ENCODE measurements at regions not wholly inside any gene's neighbourhood (a gene's known extent, or its start where the extent isn't known, plus 50 kb on each side); places are given as distances from the start of the nearest gene placed in this dataset.
"Not testable (repeated sequence)": the region's sequence is repeated elsewhere in the genome, so short reads cannot be mapped to it uniquely, and the experiment has no call there.

DNA sequence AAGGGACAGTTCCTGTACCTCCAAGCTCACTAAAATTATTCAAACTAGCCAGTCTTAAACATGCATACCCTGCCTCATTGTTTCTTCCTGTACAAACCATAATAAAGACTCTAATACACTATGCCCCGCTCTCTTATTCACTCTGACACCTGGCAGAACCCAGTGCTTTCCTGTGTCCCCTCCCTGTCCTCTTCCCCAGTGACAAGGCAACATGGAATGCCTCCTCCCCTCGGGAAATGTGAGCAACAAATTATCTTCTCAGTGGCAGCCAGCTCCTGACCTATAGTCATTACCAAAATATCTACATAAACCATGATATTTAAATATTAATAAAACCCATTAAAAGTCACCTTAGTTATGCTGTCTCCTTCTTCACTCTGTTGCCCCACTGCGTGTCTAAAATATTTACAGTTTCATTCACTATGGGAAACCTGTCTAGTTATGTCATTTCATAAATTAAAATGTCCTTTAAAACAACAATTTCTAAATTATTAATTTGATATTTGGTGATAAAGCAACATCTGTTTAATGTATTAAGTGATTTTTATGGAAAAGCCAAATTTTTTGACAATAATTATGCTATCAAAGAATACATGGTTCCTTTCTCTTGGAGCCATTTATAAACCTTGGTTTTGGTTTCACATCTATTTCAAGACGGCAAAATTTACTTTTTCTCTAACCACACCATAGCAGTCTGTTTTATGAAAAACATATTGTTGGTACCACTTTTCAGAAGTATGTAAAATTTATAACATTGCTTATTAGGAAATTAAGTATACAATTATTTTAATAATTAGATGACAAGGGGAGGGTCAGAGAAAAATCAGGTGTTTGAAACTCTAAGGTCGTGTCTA is 1355.2 kb downstream of the XPNPEP1 start:
- Mint-ChIP-seq H3K4me3 (no peak overlapping the region), H3K4me1 (ENCODE audit: low read depth) (no peaks in the 10 kb centered on the region), H3K9me3 (peaks cover 8% of the 10 kb centered on the region), H3K36me3 (ENCODE audit: low read depth) (no peaks in the 10 kb centered on the region), H3K27me3 (no peaks in the 10 kb centered on the region), H3K27ac (no peak overlapping the region)
- no peak for DNase-seq

DNA sequence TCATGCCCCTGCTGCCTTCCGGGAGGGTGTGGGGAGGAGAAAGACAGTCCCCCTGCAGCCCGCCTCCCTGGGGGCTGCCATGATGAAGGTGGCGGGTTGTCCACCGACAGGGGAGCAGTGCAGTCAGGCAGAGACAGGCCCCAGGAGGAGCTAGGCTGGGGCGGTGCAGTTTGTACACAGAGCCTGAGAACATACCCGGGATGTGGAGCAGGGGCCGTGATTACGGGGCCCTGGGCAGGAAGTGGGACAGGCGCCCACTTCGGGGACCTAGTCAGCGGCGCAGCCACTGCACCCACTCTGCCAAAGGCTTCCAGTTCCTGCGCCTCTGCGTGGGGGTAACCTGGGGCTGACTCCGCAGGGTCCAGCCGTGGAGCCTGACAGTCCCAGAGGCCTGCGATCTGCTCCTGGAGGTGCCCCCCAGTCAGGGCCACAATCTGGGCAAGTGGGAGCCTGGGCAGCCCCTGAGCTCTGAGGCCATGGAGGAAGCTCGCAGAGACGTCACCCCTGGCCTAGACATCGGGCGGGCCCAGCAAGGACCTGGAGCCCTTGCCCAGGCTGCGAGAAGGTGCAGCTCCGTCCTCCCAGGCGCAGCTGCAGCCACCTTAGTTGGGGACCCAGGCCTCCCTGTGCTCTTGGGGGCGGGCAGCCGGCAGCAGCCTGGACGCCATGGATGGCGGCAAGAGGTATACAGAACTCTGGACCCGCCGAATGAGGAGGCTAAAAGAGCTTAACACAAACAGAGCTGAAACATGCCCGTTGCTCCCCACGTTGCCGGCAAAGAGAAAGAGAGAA is 1356.8 kb downstream of the XPNPEP1 start:
- H3K36me3 Mint-ChIP-seq (ENCODE audit: low read depth) = no peaks in the 10 kb centered on the region
- H3K27ac Mint-ChIP-seq = no peak overlapping the region
- no peaks in the 10 kb centered on the region for H3K27me3 Mint-ChIP-seq
- DNase-seq = no peak
- no peaks in the 10 kb centered on the region for H3K4me1 Mint-ChIP-seq (ENCODE audit: low read depth)
- H3K4me3 Mint-ChIP-seq = no peak overlapping the region
- H3K9me3 Mint-ChIP-seq = peaks cover 8% of the 10 kb centered on the region

DNA sequence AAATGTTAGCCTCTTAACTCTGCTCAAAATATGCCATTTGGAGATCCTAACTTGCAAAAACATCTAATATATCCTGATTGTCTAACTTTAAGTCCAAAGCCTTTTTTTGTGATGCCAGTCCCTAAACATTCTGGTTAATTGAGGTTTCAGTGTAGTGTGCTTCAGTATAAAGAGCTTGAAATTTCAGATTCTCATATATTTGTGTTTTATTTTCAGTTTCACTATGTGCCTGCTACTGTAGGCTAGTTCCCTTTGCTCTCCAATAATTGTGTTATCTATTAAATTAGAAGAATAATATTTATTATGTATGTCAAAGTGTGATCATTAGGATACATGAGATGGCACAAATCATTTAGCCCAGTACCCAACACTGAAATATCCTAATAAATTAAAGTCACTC is 1361.2 kb downstream of the XPNPEP1 start:
- DNase-seq = no peak
- Mint-ChIP-seq H3K4me3 (no peak overlapping the region), H3K27me3 (no peaks in the 10 kb centered on the region), H3K36me3 (ENCODE audit: low read depth) (no peaks in the 10 kb centered on the region), H3K27ac (no peak overlapping the region), H3K9me3 (peaks cover 3% of the 10 kb centered on the region), H3K4me1 (ENCODE audit: low read depth) (no peaks in the 10 kb centered on the region)

DNA sequence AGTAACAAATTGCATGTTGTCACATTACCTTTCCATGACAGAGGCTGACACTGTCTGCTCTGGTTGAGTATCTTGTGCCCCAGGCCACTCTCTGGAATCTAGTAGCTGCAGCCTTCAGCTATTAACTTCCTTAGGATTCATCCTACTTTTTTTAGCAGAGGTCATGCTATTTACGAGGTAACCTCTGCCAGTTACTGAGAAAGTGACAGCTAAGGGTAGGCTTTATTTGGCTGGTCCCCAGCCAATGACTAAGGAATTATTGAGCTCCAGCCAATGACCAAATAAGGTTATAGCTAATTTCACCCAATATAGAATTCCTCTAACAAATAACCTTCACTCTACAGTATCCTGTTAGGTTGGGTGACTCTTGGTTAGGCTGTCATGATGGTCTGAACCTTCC is 1361.7 kb downstream of the XPNPEP1 start:
- no peak overlapping the region for H3K4me3 Mint-ChIP-seq
- peaks cover 3% of the 10 kb centered on the region for H3K9me3 Mint-ChIP-seq
- H3K27me3 Mint-ChIP-seq = no peaks in the 10 kb centered on the region
- no peaks in the 10 kb centered on the region for H3K4me1 Mint-ChIP-seq (ENCODE audit: low read depth)
- H3K36me3 Mint-ChIP-seq (ENCODE audit: low read depth) = no peaks in the 10 kb centered on the region
- no peak for DNase-seq
- no peak overlapping the region for H3K27ac Mint-ChIP-seq

GRCh38 chr10:108560488-108560887 is 1362.8 kb downstream of the XPNPEP1 start:
- Mint-ChIP-seq H3K27ac (no peak overlapping the region), H3K4me3 (no peak overlapping the region), H3K4me1 (ENCODE audit: low read depth) (no peaks in the 10 kb centered on the region), H3K9me3 (peaks cover under 1% of the 10 kb centered on the region), H3K36me3 (ENCODE audit: low read depth) (no peaks in the 10 kb centered on the region), H3K27me3 (no peaks in the 10 kb centered on the region)
- DNase-seq = no peak

GRCh38 chr10:108556186-108556585 is 1367.1 kb downstream of the XPNPEP1 start:
- Mint-ChIP-seq H3K9me3 (peaks cover 2% of the 10 kb centered on the region), H3K27me3 (no peaks in the 10 kb centered on the region), H3K4me3 (no peak overlapping the region), H3K27ac (no peak overlapping the region), H3K4me1 (ENCODE audit: low read depth) (no peaks in the 10 kb centered on the region), H3K36me3 (ENCODE audit: low read depth) (no peaks in the 10 kb centered on the region)
- no peak for DNase-seq

DNA sequence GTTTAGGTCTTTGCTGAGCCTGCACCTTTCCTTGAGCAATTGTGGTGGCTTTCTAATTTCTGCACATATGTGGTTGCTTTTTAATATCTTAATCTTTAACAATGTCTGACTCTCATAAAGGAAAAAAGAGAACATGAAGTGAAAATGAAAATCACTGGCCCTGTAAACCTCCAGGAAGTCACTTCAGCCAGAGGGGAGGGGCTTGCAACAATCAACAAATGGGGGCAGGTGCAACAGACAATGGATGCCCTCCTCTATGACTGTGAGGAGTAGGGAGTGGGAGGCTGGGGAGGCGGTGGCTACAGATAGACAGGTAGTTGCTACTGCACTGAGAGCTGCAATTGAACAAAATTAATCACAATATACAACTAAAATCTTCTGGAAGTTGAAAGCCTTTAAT is 1377.4 kb downstream of the XPNPEP1 start:
- no peaks in the 10 kb centered on the region for H3K4me1 Mint-ChIP-seq (ENCODE audit: low read depth)
- DNase-seq = no peak
- H3K4me3 Mint-ChIP-seq = no peak overlapping the region
- no peaks in the 10 kb centered on the region for H3K27me3 Mint-ChIP-seq
- H3K9me3 Mint-ChIP-seq = peaks cover 4% of the 10 kb centered on the region
- H3K36me3 Mint-ChIP-seq (ENCODE audit: low read depth) = no peaks in the 10 kb centered on the region
- H3K27ac Mint-ChIP-seq = no peak overlapping the region

- Mint-ChIP-seq H3K4me1 (ENCODE audit: low read depth) (no peaks in the 10 kb centered on the region), H3K27me3 (no peaks in the 10 kb centered on the region), H3K36me3 (ENCODE audit: low read depth) (no peaks in the 10 kb centered on the region), H3K9me3 (peaks cover 4% of the 10 kb centered on the region), H3K27ac (no peak overlapping the region), H3K4me3 (no peak overlapping the region)
- DNase-seq = peak; percentile 37
These were observed 1378.7 kb downstream of the XPNPEP1 start for GRCh38 chr10:108544500-108545120.

DNA sequence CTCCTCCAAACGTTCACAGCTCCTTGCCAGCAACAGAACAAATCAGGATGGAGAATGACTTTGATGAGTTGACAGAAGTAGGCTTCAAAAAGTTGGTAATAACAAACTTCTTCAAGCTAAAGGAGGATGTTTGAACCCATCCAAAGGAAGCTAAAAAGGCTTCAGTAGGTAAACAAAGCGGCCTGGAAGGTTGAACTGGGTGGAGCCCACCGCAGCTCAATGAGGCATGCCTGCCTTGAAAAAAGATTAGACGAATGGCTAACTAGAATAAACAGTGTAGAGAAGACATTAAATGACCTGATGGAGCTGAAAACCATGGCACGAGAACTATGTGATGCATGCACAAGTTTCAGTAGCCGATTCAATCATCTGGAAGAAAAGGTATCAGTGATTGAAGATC is 1369.0 kb upstream of the SORCS1 start:
- not testable (repeated sequence) for H3K27ac Mint-ChIP-seq; H3K4me1 Mint-ChIP-seq (ENCODE audit: low read depth); H3K36me3 Mint-ChIP-seq (ENCODE audit: low read depth); DNase-seq; H3K4me3 Mint-ChIP-seq; H3K27me3 Mint-ChIP-seq
- peaks cover 10% of the 10 kb centered on the region for H3K9me3 Mint-ChIP-seq

DNA sequence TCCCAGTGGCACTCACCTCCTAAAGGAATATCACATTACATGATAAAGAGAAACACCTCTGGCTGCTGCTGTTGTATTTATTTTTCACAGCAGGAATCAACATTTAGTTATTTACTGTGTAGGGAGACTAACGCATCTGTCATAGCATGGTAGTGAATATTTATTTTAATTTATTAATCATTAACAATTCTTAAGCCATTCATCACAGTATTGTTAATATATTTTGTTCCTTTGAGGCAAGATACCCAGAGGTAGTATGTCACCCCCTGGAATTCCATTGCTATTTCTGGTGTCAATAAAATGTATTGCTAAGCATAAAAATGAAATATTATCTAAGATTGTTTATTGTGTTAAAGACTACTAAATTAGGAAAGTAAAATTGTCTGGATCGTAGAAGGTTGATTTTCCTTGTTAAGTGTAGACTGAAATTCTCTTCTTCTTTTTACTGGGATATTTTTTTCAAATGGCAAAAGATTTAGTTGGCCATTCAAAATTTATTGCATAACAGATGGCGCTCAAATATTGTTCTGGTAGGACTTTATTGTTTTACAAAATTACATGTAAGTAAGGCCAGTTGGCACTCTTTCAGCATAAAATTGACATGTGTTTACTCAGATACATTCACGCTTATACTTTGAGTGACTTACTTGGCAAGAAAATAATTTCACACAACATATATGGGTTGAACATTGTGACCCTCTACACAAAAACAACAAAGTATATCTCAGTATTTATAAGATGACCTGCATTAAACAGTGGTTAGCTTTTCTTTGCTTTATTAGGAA is 1358.7 kb upstream of the SORCS1 start:
- H3K9me3 Mint-ChIP-seq = peaks cover 18% of the 10 kb centered on the region
- H3K36me3 Mint-ChIP-seq (ENCODE audit: low read depth) = no peaks in the 10 kb centered on the region
- no peaks in the 10 kb centered on the region for H3K4me1 Mint-ChIP-seq (ENCODE audit: low read depth)
- no peaks in the 10 kb centered on the region for H3K27me3 Mint-ChIP-seq
- no peak for DNase-seq
- no peak overlapping the region for H3K4me3 Mint-ChIP-seq
- H3K27ac Mint-ChIP-seq = no peak overlapping the region

DNA sequence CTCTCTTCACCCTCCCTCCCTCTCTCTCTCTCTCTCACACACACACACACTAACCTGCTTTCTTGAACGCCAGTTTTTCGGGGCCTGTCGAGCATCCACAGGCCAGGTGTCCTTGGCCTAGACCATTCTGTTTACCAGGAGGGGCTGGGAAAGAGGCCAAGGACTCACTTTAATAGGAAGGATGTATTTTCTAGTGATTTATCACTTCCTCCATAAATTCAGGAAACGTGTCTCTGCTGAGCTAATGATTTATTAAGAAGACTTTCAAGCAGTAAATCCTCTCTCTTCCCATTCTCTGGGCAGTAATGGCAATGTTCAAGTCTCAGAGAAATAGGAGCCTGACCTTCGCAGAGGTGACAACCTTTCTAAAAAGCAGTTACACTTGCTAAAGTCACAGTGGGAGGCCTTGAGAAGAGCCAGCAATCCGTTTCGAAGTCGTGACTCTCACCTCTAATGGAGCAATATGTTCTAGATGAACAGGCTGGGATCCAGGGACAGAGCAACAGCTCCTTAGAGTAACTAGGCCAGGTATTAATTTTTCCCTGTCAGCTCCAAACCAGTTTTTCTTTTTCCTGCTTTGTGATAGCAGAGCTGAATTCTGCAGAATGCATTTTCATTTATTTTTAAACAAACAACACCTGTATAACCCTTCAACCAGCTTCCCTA is 1357.5 kb upstream of the SORCS1 start:
- peaks cover 16% of the 10 kb centered on the region for H3K9me3 Mint-ChIP-seq
- no peaks in the 10 kb centered on the region for H3K27me3 Mint-ChIP-seq
- no peak overlapping the region for H3K27ac Mint-ChIP-seq
- no peaks in the 10 kb centered on the region for H3K36me3 Mint-ChIP-seq (ENCODE audit: low read depth)
- no peak overlapping the region for H3K4me3 Mint-ChIP-seq
- no peak for DNase-seq
- no peaks in the 10 kb centered on the region for H3K4me1 Mint-ChIP-seq (ENCODE audit: low read depth)

GRCh38 chr10:108515821-108516220 is 1351.3 kb upstream of the SORCS1 start:
- Mint-ChIP-seq H3K4me1 (ENCODE audit: low read depth) (no peaks in the 10 kb centered on the region), H3K9me3 (peaks cover 9% of the 10 kb centered on the region), H3K27me3 (no peaks in the 10 kb centered on the region), H3K27ac (no peak overlapping the region), H3K4me3 (no peak overlapping the region), H3K36me3 (ENCODE audit: low read depth) (no peaks in the 10 kb centered on the region)
- DNase-seq = no peak

DNA sequence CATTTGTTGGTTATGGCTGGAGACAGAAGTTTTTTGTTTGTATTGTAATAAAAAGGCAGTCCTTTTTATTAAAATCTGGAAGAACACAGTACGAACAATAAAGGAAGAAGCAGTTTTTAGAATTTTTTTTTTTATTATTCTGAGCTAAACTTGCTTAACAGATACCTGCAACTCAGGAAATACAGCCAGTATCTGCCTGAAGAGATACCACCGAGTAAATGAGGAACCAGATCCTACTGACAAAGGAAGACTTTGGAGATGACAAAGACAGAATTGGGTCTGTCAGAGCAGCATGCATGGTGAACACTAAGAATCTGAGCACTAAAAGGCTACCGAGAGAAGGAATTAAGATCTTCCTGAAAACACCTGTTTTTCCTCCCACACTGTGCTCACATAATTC is 1335.9 kb upstream of the SORCS1 start:
- H3K36me3 Mint-ChIP-seq (ENCODE audit: low read depth) = no peaks in the 10 kb centered on the region
- H3K9me3 Mint-ChIP-seq = peaks cover 17% of the 10 kb centered on the region
- no peak overlapping the region for H3K4me3 Mint-ChIP-seq
- no peaks in the 10 kb centered on the region for H3K4me1 Mint-ChIP-seq (ENCODE audit: low read depth)
- H3K27ac Mint-ChIP-seq = no peak overlapping the region
- no peak for DNase-seq
- no peaks in the 10 kb centered on the region for H3K27me3 Mint-ChIP-seq

- H3K36me3 Mint-ChIP-seq (ENCODE audit: low read depth) = no peaks in the 10 kb centered on the region
- no peaks in the 10 kb centered on the region for H3K4me1 Mint-ChIP-seq (ENCODE audit: low read depth)
- H3K27me3 Mint-ChIP-seq = no peaks in the 10 kb centered on the region
- H3K4me3 Mint-ChIP-seq = no peak overlapping the region
- H3K27ac Mint-ChIP-seq = no peak overlapping the region
- H3K9me3 Mint-ChIP-seq = peaks cover 16% of the 10 kb centered on the region
- DNase-seq = no peak
These were observed 1331.6 kb upstream of the SORCS1 start for GRCh38 chr10:108496106-108496505.
